Umbilical cord (tissue), 1 donor: ENCODE measurements at regions not wholly inside any gene's neighbourhood (a gene's known extent, or its start where the extent isn't known, plus 50 kb on each side); places are given as distances from the start of the nearest gene placed in this dataset.
"Not testable (repeated sequence)": the region's sequence is repeated elsewhere in the genome, so short reads cannot be mapped to it uniquely, and the experiment has no call there.

Experiments
- DNase-seq: peaks from one replicate; pipeline ENCODE4 v3.0.0-alpha.2; 2015; ENCODE audit warnings: low spot score

GRCh38 chr6:71007298-71007697, 50.4 kb upstream of the B3GAT2 start:
- not testable (repeated sequence) for DNase-seq

- DNase-seq: no peak
Observed at GRCh38 chr6:71011871-71012371, 55.1 kb upstream of the B3GAT2 start.

- peak; percentile 46 for DNase-seq
Observed at GRCh38 chr6:71012866-71013469, 56.1 kb upstream of the B3GAT2 start.

- no peak for DNase-seq
Observed at GRCh38 chr6:71015392-71015791, 58.5 kb upstream of the B3GAT2 start.

- DNase-seq: no peak
Observed at GRCh38 chr6:71028236-71028876, 71.5 kb upstream of the B3GAT2 start.

- DNase-seq: no peak
Observed at GRCh38 chr6:71028877-71029252, 72.0 kb upstream of the B3GAT2 start.

GRCh38 chr6:71029555-71029954, 72.7 kb upstream of the B3GAT2 start:
- DNase-seq: no peak

GRCh38 chr6:71031912-71032311, 75.1 kb upstream of the B3GAT2 start:
- no peak for DNase-seq

GRCh38 chr6:71033171-71033570, 76.3 kb upstream of the B3GAT2 start:
- no peak for DNase-seq

GRCh38 chr6:71033890-71034289, 77.0 kb upstream of the B3GAT2 start:
- no peak for DNase-seq

GRCh38 chr6:71034563-71035345, 77.9 kb upstream of the B3GAT2 start:
- no peak for DNase-seq

- no peak for DNase-seq
Observed at GRCh38 chr6:71035871-71036270, 79.0 kb upstream of the B3GAT2 start.

GRCh38 chr6:71038711-71039344, 82.0 kb upstream of the B3GAT2 start:
- DNase-seq: no peak

GRCh38 chr6:71040043-71040442, 83.2 kb upstream of the B3GAT2 start:
- DNase-seq: no peak

GRCh38 chr6:71040841-71041240, 84.0 kb upstream of the B3GAT2 start:
- no peak for DNase-seq

GRCh38 chr6:71043902-71044301, 87.0 kb upstream of the B3GAT2 start:
- DNase-seq: peak; percentile 15

- DNase-seq: no peak
Observed at GRCh38 chr6:71044753-71045152, 87.9 kb upstream of the B3GAT2 start.

- no peak for DNase-seq
Observed at GRCh38 chr6:71045296-71045695, 88.4 kb upstream of the B3GAT2 start.

- DNase-seq: no peak
Observed at GRCh38 chr6:71047417-71047816, 90.6 kb upstream of the B3GAT2 start.

- no peak for DNase-seq
Observed at GRCh38 chr6:71048320-71049164, 91.7 kb upstream of the B3GAT2 start.

- no peak for DNase-seq
Observed at GRCh38 chr6:71049198-71049770, 92.4 kb upstream of the B3GAT2 start.
